Osteocyte (in vitro differentiated cells): ENCODE measurements at regions not wholly inside any gene's neighbourhood (a gene's known extent, or its start where the extent isn't known, plus 50 kb on each side); places are given as distances from the start of the nearest gene placed in this dataset.

Experiments
- DNase-seq: peaks from one replicate; pipeline ENCODE4 v3.0.0; 2021; ENCODE audit warnings: mixed read lengths; ENCODE audit not compliant: unreplicated experiment; ENCODE audit errors: extremely low spot score
- H3K27ac Mint-ChIP-seq: one replicate; pipeline ENCODE4 v1.8.0; 2021; ENCODE audit warnings: mild to moderate bottlenecking, mixed read lengths; ENCODE audit not compliant: unreplicated experiment
- H3K27me3 Mint-ChIP-seq: one replicate; pipeline ENCODE4 v1.8.0; 2021; ENCODE audit warnings: mixed read lengths; ENCODE audit not compliant: unreplicated experiment
- H3K36me3 Mint-ChIP-seq: one replicate; pipeline ENCODE4 v1.8.0; 2021; ENCODE audit warnings: mixed read lengths; ENCODE audit not compliant: unreplicated experiment
- H3K4me1 Mint-ChIP-seq: one replicate; pipeline ENCODE4 v1.8.0; 2021; ENCODE audit warnings: mixed read lengths; ENCODE audit not compliant: unreplicated experiment
- H3K4me3 Mint-ChIP-seq: one replicate; pipeline ENCODE4 v1.8.0; 2021; ENCODE audit warnings: mild to moderate bottlenecking, moderate library complexity, mixed read lengths; ENCODE audit not compliant: unreplicated experiment
- H3K9me3 Mint-ChIP-seq: one replicate; pipeline ENCODE4 v1.8.0; 2021; ENCODE audit warnings: mixed read lengths; ENCODE audit not compliant: unreplicated experiment
- TF ChIP-seq, protein P1 (sequence below): fragments of 200-600 bp; sonication (generic); IDR thresholded peaks from 2 replicates; pipeline ENCODE4 v1.5.0; 2021; ENCODE audit warnings: antibody characterized with exemption, mild to moderate bottlenecking, moderate library complexity

DNA sequence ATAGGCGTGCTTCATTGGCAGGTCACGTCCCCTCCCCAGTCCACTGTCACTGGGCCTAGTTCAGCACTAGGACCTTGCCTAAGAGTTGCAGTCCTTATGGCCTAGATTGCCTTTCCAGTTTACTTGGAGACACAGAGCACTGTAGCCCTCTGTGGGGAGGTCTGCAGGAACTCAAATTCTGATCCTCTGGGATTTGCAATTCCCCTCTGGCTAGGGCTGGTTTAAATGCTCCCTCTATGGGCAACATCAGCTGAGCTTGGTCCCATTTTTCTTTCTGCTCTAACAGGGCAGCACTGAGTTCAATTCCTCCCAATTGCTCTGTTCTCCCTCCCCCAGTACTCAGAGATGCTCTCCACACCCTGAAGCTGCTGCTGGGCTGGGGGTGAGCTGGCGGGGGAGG is 358.2 kb downstream of the HTR1A start:
- H3K36me3 Mint-ChIP-seq = no peaks in the 10 kb centered on the region
- peaks cover 27% of the 10 kb centered on the region for H3K9me3 Mint-ChIP-seq
- TF ChIP-seq, protein P1, sequence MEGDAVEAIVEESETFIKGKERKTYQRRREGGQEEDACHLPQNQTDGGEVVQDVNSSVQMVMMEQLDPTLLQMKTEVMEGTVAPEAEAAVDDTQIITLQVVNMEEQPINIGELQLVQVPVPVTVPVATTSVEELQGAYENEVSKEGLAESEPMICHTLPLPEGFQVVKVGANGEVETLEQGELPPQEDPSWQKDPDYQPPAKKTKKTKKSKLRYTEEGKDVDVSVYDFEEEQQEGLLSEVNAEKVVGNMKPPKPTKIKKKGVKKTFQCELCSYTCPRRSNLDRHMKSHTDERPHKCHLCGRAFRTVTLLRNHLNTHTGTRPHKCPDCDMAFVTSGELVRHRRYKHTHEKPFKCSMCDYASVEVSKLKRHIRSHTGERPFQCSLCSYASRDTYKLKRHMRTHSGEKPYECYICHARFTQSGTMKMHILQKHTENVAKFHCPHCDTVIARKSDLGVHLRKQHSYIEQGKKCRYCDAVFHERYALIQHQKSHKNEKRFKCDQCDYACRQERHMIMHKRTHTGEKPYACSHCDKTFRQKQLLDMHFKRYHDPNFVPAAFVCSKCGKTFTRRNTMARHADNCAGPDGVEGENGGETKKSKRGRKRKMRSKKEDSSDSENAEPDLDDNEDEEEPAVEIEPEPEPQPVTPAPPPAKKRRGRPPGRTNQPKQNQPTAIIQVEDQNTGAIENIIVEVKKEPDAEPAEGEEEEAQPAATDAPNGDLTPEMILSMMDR = no peak
- no peaks in the 10 kb centered on the region for H3K27me3 Mint-ChIP-seq
- no peak for DNase-seq
- no peak overlapping the region for H3K27ac Mint-ChIP-seq
- H3K4me3 Mint-ChIP-seq = no peak overlapping the region
- no peaks in the 10 kb centered on the region for H3K4me1 Mint-ChIP-seq

DNA sequence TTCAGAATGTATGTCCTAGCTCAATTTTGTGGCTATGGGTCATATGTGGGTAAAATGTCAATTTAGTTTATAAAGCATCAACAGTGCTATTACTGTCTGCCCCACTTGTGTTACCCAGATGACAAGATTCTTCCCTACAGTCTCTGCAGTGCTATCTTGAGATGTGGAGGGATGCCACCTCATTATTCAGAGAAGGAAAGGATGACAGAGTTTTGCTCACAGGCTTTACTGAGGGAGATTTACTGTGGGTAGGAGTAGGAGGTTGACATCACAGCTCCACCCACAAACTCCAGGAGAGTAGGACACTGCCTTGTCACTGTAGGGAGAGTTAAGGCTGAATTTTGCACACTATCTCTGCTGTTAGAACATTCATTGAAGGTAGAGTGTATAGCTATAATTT is 359.3 kb downstream of the HTR1A start:
- peaks cover 28% of the 10 kb centered on the region for H3K9me3 Mint-ChIP-seq
- H3K27ac Mint-ChIP-seq = no peak overlapping the region
- H3K4me3 Mint-ChIP-seq = no peak overlapping the region
- TF ChIP-seq, protein P1 = no peak
- DNase-seq = no peak
- H3K36me3 Mint-ChIP-seq = no peaks in the 10 kb centered on the region
- no peaks in the 10 kb centered on the region for H3K27me3 Mint-ChIP-seq
- H3K4me1 Mint-ChIP-seq = no peaks in the 10 kb centered on the region

DNA sequence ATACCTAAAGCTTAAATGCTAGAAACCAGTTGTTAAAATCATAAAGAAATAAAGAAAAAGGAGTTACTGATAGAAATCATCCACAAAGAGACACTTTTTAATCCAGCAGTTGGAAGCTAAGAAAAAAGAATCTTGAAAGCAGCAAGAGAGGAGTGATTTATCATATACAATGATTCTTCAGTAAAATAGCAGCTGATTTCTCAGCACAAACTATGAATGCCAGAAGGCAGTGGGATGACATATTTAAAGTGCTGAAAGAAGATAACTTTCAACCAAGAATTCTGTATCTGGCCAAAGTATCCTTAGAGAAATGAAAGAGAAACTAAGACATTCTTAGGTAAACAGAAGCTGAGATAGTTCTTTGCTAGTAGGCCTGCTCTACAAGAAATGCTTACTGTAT is 366.0 kb downstream of the HTR1A start:
- Mint-ChIP-seq H3K4me3 (no peak overlapping the region), H3K36me3 (no peaks in the 10 kb centered on the region), H3K9me3 (peaks cover 20% of the 10 kb centered on the region), H3K4me1 (no peaks in the 10 kb centered on the region), H3K27me3 (no peaks in the 10 kb centered on the region), H3K27ac (no peak overlapping the region)
- TF ChIP-seq, protein P1 = no peak
- DNase-seq = no peak

DNA sequence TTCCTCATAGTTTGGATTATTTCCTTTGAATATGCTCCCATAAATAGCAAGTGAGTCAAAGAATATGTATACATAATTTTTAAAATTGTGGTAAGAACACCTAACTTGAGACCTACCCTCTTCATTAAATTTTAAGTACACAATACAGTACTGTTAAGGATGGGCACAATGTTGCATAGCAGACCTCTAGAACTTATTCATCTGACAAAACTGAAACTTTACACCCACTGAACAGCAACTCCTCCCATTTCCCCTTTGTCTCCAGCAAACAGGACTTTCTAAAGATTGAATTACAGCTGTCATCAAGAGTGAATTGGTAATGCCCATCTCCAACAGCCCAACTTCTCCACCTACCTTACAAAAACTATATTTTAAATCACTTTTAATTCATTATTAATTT is 388.9 kb downstream of the HTR1A start:
- DNase-seq = no peak
- Mint-ChIP-seq H3K27me3 (no peaks in the 10 kb centered on the region), H3K9me3 (peaks cover 16% of the 10 kb centered on the region), H3K36me3 (no peaks in the 10 kb centered on the region), H3K4me1 (no peaks in the 10 kb centered on the region), H3K4me3 (no peak overlapping the region), H3K27ac (no peak overlapping the region)
- TF ChIP-seq, protein P1 = no peak

DNA sequence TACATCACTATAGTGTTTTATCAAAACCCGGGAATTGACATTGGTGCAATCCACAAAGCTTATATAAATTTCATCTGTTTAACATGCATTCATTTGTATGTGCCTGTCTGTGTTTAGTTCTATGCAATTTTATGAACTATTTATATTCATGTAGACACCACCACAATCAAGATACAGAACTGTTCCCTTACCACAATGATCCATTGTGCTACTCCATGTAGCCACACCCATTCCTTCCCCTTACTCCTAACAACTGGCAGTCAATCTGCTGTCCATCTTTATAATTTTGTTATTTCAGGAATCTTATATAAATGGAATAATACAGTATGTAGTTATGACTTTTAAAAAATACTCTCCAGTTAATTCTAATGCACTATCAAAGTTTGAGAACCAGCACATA is 389.5 kb downstream of the HTR1A start:
- TF ChIP-seq, protein P1 = no peak
- no peak for DNase-seq
- Mint-ChIP-seq H3K4me1 (no peaks in the 10 kb centered on the region), H3K36me3 (no peaks in the 10 kb centered on the region), H3K9me3 (peaks cover 16% of the 10 kb centered on the region), H3K27me3 (no peaks in the 10 kb centered on the region), H3K27ac (no peak overlapping the region), H3K4me3 (no peak overlapping the region)
